ENCODE measurements at regions not wholly inside any gene's neighbourhood (a gene's known extent, or its start where the extent isn't known, plus 50 kb on each side); places are given as distances from the start of the nearest gene placed in this dataset.

DNA sequence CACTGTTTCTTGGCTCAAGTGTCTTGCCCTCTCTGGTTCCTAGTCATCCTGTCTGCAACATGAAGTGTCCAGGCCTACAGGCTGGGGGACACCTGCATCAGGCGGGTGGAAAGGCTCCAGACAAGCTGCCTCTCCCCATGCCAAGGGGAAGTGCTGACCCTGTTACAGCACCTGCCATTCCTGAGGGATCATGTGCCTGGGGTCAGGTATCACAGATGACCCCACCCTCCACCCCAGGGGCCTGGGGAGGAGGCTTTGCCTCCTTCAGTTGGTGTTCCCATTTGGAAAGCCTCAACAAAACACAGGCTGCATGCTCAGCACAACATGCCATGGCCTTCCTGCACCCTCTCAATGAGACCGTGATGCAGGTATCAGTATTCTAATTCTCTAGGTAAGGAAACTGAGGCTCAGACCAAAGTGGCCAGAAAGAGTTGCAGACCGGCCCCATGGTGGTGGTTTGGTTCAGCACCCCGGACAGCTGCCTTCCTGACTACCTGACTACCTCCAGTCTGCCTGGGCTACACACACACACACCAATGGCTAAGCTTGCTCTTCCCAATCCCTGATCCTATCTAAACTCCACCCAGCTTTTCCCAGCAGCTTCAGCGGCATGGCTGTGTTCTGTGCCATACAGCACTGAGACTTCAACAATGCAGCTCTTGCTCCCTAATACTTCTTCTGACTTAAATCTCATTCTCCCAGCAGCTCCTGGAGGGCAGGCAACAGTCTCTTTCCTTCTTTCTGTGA lies 69.7 kb upstream of the LINGO1 start:
- TF ChIP-seq BHLHE40 (IDR thresholded peaks at IDR 0.05; ENCODE audit: borderline replicate concordance) (no peak), ELF4 (IDR thresholded peaks at IDR 0.05) (no peak), FOXA1 (IDR thresholded peaks at IDR 0.05) (no peak), TARDBP (IDR thresholded peaks at IDR 0.05) (no peak), FOXM1 (IDR thresholded peaks at IDR 0.05; ENCODE audit: borderline replicate concordance) (no peak), ZNF384 (IDR thresholded peaks at IDR 0.05) (no peak), CTBP1 (IDR thresholded peaks at IDR 0.05; ENCODE audit: borderline replicate concordance) (no peak), SP1 (IDR thresholded peaks at IDR 0.05) (no peak), HDGF (IDR thresholded peaks at IDR 0.05; ENCODE audit: borderline replicate concordance) (no peak), FOXK2 (IDR thresholded peaks at IDR 0.05) (no peak), L3MBTL2 (conservative IDR thresholded peaks at IDR 0.05) (no peak), NFRKB (IDR thresholded peaks at IDR 0.05) (no peak), ARNT (IDR thresholded peaks at IDR 0.05) (no peak)
- TF ChIP-seq, protein P1, sequence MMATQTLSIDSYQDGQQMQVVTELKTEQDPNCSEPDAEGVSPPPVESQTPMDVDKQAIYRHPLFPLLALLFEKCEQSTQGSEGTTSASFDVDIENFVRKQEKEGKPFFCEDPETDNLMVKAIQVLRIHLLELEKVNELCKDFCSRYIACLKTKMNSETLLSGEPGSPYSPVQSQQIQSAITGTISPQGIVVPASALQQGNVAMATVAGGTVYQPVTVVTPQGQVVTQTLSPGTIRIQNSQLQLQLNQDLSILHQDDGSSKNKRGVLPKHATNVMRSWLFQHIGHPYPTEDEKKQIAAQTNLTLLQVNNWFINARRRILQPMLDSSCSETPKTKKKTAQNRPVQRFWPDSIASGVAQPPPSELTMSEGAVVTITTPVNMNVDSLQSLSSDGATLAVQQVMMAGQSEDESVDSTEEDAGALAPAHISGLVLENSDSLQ (IDR thresholded peaks at IDR 0.05), result no peak

Measured in HEK293T (cell line).